Activated B cell treated with CpG ODN at 0.5 μM for 24 hours (primary cell): ENCODE measurements at regions not wholly inside any gene's neighbourhood (a gene's known extent, or its start where the extent isn't known, plus 50 kb on each side); places are given as distances from the start of the nearest gene placed in this dataset.

Experiments used
- ATAC-seq: fragments of 200-7000 bp; cut with Tn5 transposase; one replicate; pipeline ENCODE4 v1.10.0; 2021; ENCODE audit warnings: low read depth, mild to moderate bottlenecking, moderate library complexity
- CTCF ChIA-PET: fragments of 350-600 bp; sonication (Branson Sonifier 250); formaldehyde crosslinking; loops from one replicate; lab custom pipeline; 2021; ENCODE audit warnings: antibody characterized with exemption; lab: Charles Lee
- POLR2A ChIA-PET: fragments of 350-600 bp; sonication (Branson Sonifier 250); formaldehyde crosslinking; loops from one replicate; lab custom pipeline; 2021; ENCODE audit warnings: antibody characterized with exemption; lab: Charles Lee
- DNase-seq: peaks from one replicate; pipeline ENCODE4 v3.0.0; 2022
- H3K27ac Mint-ChIP-seq: one replicate; pipeline ENCODE4 v1.8.0; 2020; ENCODE audit warnings: mixed read lengths
- H3K27me3 Mint-ChIP-seq: one replicate; pipeline ENCODE4 v1.8.0; 2021; ENCODE audit warnings: mixed read lengths
- H3K36me3 Mint-ChIP-seq: one replicate; pipeline ENCODE4 v1.8.0; 2021; ENCODE audit warnings: low read depth, mixed read lengths
- H3K4me1 Mint-ChIP-seq: one replicate; pipeline ENCODE4 v1.8.0; 2021; ENCODE audit warnings: mixed read lengths
- H3K4me3 Mint-ChIP-seq: one replicate; pipeline ENCODE4 v1.8.0; 2020; ENCODE audit warnings: mild to moderate bottlenecking, mixed read lengths
- H3K9me3 Mint-ChIP-seq: one replicate; pipeline ENCODE4 v1.8.0; 2020; ENCODE audit warnings: mixed read lengths
- CTCF ChIP-seq: fragments of 200-600 bp; IDR thresholded peaks from one replicate; pipeline ENCODE4 v1.8.0; 2022; ENCODE audit warnings: antibody characterized with exemption, mild to moderate bottlenecking
- intact Hi-C: fragments of 100-400 bp; cut with micrococcal nuclease; formaldehyde crosslinking; loops from one replicate; pipeline ENCODE4 v1.15.1; 2024

DNA sequence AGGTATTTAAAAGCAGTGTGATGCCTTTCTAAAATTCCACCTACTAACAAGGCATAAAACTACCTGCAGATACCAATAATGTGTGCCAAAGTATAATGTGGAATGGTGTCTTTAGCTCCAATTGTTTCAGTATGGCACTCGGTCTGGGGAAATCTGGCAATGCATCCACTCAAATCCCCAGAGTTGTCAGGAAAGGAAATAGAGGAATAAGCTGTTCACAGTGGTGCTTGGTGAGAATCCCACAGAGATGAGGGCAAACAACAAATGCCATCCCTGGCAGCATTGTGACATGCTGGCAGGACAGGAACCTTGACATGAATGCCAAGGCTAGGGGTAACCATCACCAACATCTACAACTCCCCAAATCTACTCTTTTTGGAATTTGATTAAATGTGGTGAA lies 240.7 kb downstream of the BARHL2 start:
- intact Hi-C loops, result no loop called here
- no peak overlapping the region for H3K27ac Mint-ChIP-seq

GRCh38 chr1:90475631-90476030 lies 241.5 kb downstream of the BARHL2 start:
- no peaks in the 10 kb centered on the region for H3K27me3 Mint-ChIP-seq
- H3K36me3 Mint-ChIP-seq, result no peaks in the 10 kb centered on the region
- H3K9me3 Mint-ChIP-seq, result no peaks in the 10 kb centered on the region
- CTCF ChIA-PET, result no interaction called here
- no peak for TF ChIP-seq CTCF
- intact Hi-C loops, result no loop called here
- POLR2A ChIA-PET, result no interaction called here
- no peak overlapping the region for H3K4me3 Mint-ChIP-seq
- ATAC-seq (no peak), DNase-seq (no peak)
- H3K4me1 Mint-ChIP-seq, result no peaks in the 10 kb centered on the region
- no peak overlapping the region for H3K27ac Mint-ChIP-seq

More for the DNA sequence above, 240.7 kb downstream of the BARHL2 start:
- no peak overlapping the region for H3K4me3 Mint-ChIP-seq
- no peak for TF ChIP-seq CTCF
- H3K4me1 Mint-ChIP-seq, result no peaks in the 10 kb centered on the region
- no peaks in the 10 kb centered on the region for H3K9me3 Mint-ChIP-seq
- ATAC-seq, result no peak
- ChIA-PET POLR2A (no interaction called here), CTCF (no interaction called here)
- H3K36me3 Mint-ChIP-seq, result no peaks in the 10 kb centered on the region
- no peak for DNase-seq
- H3K27me3 Mint-ChIP-seq, result no peaks in the 10 kb centered on the region

- no peak for TF ChIP-seq CTCF
- no peak overlapping the region for H3K4me3 Mint-ChIP-seq
- H3K9me3 Mint-ChIP-seq, result no peaks in the 10 kb centered on the region
- ATAC-seq, result no peak
- no peak overlapping the region for H3K27ac Mint-ChIP-seq
- no peaks in the 10 kb centered on the region for H3K27me3 Mint-ChIP-seq
- no peaks in the 10 kb centered on the region for H3K4me1 Mint-ChIP-seq
- intact Hi-C loops, result no loop called here
- ChIA-PET POLR2A (no interaction called here), CTCF (no interaction called here)
- DNase-seq, result no peak
- H3K36me3 Mint-ChIP-seq, result no peaks in the 10 kb centered on the region
Measured at GRCh38 chr1:90474731-90475130, 242.4 kb downstream of the BARHL2 start.

- Mint-ChIP-seq H3K27me3 (no peaks in the 10 kb centered on the region), H3K9me3 (no peaks in the 10 kb centered on the region), H3K4me3 (no peak overlapping the region), H3K27ac (no peak overlapping the region), H3K36me3 (no peaks in the 10 kb centered on the region), H3K4me1 (no peaks in the 10 kb centered on the region)
- CTCF ChIA-PET, result no interaction called here
- POLR2A ChIA-PET, result no interaction called here
- no peak for TF ChIP-seq CTCF
- DNase-seq (no peak), ATAC-seq (no peak)
- intact Hi-C loops, result no loop called here
Measured at GRCh38 chr1:90474158-90474557, 242.9 kb downstream of the BARHL2 start.

- H3K27me3 Mint-ChIP-seq, result no peaks in the 10 kb centered on the region
- POLR2A ChIA-PET, result no interaction called here
- no peaks in the 10 kb centered on the region for H3K36me3 Mint-ChIP-seq
- no peak overlapping the region for H3K27ac Mint-ChIP-seq
- DNase-seq (no peak), ATAC-seq (no peak)
- intact Hi-C loops, result no loop called here
- H3K4me3 Mint-ChIP-seq, result no peak overlapping the region
- CTCF ChIA-PET, result no interaction called here
- no peaks in the 10 kb centered on the region for H3K4me1 Mint-ChIP-seq
- TF ChIP-seq CTCF, result no peak
- peaks cover 2% of the 10 kb centered on the region for H3K9me3 Mint-ChIP-seq
Measured at GRCh38 chr1:90472775-90473174, 244.3 kb downstream of the BARHL2 start.
